ENCODE measurements at regions not wholly inside any gene's neighbourhood (a gene's known extent, or its start where the extent isn't known, plus 50 kb on each side); places are given as distances from the start of the nearest gene placed in this dataset.

DNA sequence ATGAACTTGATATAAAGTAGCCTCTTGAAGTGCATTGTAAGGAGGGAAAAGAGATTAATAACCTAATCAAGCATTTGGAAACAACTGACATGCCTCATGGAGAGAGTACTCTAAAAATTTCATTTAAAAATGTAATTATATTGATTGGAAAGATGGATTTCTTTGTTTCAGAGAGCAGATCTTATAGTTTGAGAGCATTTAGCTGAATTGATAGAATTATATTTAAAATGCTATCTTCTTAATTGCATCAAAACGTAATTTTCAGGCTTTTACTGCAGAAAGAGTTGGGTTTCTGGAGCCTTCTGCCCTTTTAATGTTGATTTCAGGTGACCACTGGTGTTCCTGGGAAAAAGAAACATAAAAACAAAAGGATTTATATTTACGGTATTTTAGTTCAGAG, 130.6 kb downstream of the EDN3 start:
- no peak for DNase-seq (ENCODE audit: low read depth in 2 of 2)

DNA sequence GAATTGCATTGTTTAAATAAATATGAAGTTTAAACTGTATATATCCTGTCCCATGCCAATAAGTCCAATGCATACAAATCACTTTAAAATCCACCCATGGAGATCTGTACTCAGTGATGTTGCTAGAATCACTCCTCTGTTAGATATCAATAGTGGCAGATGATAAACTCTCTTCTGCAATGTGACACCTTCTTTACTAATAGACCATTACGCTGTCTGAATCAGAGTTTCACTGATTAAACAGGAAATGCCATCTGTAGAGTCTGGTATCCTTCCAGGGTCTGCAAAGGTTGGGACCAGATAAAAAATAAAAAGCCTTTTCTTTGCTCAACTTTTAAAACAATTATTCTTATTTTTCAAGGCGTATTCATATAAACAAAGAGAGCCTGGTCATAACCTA, 134.5 kb downstream of the EDN3 start:
- DNase-seq (ENCODE audit: low read depth in 2 of 2): no peak

DNA sequence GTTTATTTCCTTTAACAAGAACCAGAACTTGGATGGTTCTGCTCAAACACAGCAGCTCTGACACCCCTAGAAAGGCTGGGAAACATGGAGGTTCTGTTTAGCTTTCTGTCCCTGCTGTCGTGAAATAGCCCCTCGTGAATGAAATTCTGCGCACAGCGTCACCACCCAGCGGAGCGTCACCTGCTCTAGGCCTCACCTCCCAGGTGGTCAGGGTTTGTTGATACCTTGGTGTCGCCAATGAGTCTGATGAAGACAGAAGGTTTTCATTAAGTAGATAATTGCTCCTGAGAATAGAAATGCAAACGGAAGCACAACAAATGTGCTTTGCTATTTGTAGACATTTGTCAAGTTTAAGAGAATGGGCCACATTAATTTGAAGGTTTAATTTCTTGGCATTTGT, 135.1 kb downstream of the EDN3 start:
- no peak for DNase-seq (ENCODE audit: low read depth in 2 of 2)

DNA sequence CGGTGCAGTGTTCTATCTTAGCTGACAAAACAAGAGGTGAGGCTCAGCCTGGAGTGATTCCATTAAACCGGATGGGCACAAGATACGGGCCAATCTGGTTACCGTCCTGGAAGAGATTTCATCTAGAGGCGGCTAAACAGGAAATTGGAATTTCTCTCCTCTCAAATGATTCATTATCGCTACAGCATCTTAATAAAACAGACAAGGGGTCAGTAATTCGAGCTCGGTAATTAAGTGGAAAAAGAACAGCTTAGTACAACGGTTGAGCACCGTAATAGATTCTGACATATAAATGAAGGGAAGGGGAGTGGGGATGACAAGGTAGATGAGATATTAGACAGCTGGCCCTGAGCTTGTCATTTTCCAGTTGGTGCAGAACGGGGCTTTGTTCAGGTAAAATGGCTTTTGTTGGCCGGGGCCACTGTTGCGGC, 137.2 kb downstream of the EDN3 start:
- DNase-seq (ENCODE audit: low read depth in 2 of 2): no peak

DNA sequence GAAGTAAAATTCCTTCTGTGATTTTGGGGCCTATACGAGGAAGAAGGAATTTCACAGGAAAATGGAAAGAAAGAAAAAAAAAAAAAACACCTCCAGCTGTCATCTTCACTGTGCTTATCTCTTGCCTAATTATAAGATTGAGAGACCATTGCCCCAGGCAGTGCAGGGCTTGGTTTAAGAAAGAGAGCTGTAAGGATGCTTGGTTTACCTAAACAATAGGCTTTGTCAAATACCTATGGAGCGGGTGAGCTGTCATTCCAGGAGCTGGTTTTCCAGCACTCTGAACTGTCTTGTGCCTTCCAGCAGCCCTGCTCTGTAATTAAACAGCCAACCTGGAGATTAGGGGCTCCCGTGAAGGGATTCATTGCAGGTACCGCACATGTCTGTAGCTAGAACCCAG, 137.8 kb downstream of the EDN3 start:
- no peak for DNase-seq (ENCODE audit: low read depth in 2 of 2)

DNA sequence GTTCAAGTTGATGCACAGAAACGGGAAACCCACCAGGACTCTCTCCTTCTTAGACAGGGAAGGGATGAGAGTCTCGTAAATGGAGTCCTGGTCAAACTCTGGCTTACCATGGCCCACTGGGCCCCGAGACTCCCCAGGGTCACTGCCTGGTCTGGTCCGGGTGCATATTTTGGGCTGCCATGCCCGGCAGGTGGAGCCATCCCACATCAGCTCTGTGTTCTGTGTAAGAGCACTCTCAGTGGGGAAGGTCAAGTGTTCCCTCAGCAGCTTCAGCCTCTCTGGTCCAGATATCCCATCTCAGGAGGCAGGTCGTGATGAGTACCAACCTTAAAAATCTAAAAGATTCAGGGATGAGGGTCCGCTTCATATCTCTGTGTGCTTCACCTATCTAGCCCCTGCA, 138.8 kb downstream of the EDN3 start:
- DNase-seq (ENCODE audit: low read depth in 2 of 2): no peak

DNA sequence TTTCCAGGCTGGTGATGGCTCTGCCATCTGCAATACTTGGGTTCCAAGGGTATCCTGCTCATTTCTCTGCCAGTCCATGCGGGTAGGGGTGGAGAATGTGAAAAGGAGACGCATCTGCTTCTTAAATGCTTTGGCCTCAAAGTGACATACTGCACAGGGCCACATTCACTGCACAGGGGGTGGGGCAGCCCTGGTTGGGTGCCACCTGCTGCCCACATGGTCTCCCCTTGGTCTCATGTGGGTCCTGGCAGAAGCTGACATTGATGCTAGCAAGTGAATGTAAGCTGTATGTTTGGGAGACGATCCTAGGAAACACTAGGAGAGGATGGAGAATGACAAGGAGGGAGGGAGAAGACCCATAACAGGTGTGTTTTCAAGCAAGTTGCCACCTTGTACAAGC, 140.9 kb downstream of the EDN3 start:
- DNase-seq (ENCODE audit: low read depth in 2 of 2): no peak

DNA sequence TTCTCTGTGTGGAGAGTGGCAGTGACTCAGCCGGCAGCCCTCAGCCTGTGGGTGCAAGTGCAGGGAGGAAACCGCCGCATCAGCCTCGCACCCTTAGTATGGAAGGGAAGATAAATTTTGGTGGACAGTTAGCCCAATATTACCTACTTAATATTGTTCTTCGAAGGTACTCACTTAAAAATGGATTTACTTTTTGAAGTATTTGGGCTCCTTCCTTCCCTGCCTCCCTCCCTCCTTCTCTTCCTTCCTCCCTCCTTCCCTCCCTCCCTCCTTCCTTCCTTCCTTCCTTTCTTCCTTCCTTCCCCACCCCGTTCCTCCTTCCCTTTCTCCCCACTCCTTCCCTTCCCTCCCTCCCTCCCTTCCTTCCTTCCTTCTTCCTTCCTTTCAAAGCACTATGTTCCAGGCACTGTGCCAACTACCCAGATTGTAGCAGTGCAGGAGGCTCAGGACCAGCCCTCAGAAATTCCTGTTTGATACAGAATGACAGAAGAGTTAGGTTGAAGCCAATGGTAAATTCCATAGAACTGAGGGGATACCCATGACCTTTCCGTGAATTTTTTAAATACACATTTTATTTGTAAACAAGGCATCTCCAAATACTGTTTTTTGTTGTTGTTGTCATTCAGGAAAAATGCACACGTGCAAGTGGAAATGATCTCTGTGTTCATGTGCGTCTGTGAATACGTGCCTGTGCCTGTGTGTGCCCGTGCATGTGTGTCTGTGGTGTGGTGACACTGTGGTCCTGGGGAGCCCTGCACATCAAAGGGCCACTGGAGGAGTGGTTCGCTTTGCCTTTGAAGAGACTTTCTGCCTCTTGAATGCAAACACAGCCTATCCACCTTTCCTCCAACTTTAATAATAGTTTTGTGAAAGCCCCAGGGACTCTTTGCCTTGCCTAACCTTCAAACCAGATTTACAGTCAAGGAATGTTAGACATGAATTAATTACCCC, 141.7 kb downstream of the EDN3 start:
- DNase-seq (ENCODE audit: low read depth in 2 of 2): no peak

DNA sequence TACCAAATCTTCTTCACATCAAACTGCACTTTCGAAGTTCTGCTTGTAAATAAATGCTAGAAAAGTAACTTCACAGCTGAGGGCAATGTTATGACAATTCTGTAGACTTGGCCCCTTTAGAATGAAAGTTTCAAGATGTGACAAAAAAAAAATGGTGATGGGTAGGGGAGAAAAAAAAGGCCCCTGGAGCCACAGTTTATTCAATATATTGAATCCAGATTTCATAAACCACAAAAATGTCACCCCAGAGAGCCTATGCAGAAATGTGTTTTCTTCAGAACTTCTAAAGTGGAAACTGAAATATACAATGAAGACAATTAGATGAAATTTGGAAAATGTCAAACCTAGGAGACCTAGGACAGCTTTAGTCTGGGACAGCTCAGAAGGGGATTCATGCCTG, 143.1 kb downstream of the EDN3 start:
- peak in 1 of 2 experiments; percentile 48 for DNase-seq (ENCODE audit: low read depth in 2 of 2)

DNA sequence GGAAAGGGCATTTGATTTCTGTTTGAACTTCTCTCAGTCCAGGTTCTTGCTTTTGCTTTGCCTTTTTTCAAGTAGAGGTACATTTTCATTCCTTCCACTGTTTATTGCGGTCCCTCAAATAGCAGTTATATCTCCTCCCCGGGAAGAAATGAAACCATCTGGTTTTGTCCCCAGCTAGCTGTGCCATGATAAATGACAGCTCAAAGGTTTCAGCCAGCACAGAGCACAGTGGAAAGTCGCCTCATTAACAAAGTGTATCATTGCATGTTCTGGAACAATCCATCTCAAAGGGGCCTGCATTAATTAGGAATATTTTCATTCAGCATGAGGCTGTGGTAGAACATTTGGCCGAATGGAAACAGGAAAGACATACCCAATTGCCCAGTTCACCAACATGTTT, 146.0 kb downstream of the EDN3 start:
- DNase-seq (ENCODE audit: low read depth in 2 of 2): no peak

DNA sequence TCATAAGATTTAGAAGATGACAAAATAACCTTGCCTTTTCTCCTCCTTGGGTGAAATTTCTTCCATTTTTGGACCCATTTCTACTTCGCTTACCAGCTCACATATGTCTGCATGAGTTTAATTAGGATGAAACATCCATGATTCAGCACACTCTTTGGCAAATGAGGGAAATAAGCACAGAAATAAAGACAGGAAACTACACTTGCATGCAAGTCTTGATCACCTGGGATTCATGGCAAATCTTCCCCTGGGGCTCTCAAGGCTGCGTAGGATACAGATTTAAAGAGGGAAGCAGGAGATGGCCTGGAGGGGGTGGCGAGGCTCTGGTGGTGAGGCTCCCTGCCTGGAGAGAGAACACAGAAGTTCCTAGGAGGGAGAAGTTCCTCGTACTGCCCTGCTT, 147.8 kb downstream of the EDN3 start:
- no peak for DNase-seq (ENCODE audit: low read depth in 2 of 2)

DNA sequence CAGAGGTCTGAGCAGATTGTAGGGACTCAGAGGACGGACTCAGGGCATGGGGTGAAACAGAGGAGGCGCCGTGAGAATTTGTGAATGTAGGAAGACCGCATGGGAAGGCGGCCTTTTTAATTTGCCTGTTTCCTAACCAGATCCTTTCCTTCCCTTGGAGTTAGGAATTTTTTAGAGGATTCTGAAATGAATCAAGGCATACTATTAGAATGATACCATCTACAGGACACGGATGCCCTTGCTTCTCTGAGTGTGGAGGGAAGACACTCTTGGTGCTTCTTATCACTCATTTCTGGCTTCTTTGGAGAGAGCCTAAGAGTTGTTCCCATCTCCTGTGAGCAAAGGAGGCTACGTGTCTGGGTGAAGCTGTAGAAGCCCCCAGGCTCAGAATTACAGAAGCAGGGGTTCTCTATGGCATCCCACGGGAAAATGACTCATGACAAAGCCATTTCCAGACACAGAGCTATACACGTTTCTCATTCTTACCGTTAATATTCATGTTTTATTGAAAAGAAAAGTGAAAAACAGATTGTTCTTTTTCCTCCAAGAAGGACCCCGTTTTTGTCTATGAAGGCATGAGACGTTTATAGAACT, 148.5 kb downstream of the EDN3 start:
- peak in 1 of 2 experiments; percentile 28 for DNase-seq (ENCODE audit: low read depth in 2 of 2)

DNA sequence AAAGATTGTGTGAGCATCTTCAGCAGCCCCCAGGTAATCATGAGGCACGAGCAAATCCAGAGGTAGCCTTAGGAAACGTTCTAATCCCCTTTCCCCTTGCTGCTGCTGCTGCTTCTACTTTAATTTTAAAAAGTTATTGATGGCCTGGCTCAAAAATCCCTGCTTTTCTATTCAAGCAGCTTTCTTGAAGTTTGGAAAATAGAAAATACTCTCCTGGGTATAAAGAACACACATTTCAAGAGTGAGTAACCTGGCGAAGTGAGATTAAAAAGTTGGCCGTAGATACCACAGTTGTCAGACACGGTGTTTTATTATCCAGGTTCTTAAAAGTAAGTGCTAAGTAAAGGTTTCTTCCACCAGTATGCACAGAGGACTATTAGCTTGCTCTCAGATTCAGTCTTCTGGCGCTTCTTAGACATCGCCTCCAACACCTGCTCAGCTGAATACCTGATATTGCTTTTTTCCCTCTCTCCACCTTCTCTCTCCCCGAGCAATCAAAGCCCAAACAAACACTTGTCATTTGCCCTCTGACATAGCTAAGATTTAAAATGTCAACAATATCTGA, 150.7 kb downstream of the EDN3 start:
- no peak for DNase-seq (ENCODE audit: low read depth in 2 of 2)

DNA sequence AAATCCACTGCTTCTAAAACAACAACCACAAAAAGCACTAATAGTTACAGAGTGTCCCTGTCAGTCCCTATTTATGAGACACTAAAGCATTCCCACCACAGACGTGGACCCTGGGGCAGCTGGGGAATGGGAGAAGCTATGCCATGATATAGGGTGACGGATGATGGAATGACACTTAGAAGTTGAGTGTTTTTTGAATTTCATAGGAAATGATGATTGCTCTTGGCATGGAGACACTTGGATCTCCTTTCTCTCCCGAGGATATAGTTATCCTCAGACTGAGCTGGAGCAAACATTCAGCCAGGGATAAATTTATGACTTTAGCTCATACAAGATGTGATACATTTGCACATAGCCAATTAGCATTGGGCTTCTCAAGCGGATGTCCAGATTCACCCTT, 151.2 kb downstream of the EDN3 start:
- no peak for DNase-seq (ENCODE audit: low read depth in 2 of 2)

DNA sequence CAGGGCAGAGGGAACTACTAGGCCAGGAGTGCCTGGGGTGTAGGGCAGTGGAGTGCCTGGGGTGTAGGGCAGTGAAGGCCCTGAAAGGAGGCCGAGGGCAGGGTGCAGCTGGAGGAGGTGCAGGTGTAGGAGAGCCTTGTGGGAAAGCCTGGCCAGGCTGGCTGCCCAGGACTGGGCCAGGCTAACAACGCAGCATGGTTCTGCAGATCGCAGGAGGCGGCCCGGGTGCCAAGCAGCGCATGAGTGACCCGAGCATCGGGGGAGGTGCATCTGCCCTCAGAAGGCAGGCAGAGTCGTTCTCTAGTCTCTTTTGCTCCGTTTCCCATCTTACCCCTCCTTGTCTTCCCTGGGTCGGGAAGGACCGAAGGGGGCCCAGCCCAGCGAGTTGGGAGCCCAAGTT, 151.5 kb upstream of the PHACTR3 start:
- DNase-seq (ENCODE audit: low read depth in 2 of 2): no peak

DNA sequence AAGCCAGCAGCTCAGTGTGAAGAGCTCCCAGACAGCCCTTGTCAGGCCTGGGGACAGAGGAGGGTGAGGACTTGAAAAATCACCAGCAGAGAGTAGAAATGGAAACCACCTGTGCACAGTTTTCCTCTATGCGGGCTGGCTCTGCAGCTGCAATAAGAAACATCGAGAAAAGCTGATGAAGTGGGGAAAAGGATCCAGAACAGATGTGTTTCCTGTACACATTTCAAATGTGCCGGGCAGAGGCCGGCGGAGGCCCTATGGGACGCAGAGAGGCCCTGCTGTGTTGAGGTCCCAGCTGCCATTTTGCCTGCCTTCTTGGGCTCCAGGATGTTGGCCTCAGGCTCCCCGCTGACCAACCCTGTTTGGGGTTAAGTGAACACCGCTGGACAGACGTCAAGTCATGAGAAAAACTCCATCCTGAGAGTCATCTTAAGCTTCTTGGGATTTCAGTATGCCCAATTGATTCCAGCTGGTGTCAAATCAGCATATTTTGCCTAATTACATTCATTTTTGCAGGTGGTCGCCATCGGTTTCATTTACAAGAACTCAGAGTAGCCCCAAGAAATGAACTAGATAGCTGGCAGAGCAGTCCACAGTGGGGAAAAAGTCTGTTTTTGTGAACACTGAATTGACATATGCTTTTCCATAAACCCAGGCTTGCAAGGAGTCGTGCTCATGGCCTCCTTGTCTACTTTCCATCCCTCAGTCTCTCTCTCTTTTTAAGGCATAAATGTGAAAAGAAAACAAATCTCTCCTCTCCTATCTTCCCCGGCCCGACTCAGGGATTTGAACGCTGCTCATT, 150.4 kb upstream of the PHACTR3 start:
- no peak for DNase-seq (ENCODE audit: low read depth in 2 of 2)

DNA sequence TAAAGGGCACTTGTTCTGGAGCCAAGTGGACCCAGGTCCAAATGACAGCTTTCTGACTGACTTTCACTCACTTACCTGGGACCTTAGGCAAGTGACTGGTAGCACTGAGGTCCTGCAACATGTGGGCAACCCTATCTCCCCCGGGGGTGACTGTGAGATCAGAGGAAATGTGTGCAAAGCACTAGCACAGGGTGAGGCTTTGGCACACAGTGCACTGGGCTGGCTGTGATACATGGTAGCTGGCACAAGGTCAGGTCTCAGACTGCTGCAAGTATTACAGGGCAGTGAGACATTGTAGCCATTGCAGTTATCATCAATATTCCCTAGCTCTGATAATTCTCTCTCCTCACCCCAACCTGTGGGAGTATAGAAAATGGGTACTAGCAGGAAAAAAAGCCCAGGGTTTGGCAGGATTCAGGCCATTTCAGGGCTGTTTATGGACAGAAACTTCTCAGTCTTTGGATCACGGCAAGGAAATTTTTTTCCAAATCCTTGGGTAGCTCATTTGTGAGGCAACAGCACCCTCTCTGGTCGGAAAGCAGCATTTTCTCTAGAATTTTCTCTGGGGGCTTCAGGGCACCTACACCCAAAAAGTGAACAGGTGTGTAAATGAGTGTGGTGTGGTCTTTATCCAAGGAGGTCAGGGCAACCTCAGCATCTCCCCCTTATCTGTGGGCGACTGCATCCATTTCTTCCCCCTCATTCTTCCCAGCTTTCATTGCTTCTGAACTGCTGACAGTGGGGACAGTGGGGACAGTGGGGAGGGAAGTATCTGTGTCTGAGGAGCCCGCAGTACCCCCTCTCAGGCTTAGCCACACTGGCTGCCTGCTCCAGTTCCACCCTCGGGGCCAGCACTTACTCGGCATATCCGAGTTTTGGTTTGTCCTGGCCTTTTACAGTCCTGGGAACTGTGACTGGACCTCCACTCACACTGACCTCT, 148.7 kb upstream of the PHACTR3 start:
- no peak for DNase-seq (ENCODE audit: low read depth in 2 of 2)

DNA sequence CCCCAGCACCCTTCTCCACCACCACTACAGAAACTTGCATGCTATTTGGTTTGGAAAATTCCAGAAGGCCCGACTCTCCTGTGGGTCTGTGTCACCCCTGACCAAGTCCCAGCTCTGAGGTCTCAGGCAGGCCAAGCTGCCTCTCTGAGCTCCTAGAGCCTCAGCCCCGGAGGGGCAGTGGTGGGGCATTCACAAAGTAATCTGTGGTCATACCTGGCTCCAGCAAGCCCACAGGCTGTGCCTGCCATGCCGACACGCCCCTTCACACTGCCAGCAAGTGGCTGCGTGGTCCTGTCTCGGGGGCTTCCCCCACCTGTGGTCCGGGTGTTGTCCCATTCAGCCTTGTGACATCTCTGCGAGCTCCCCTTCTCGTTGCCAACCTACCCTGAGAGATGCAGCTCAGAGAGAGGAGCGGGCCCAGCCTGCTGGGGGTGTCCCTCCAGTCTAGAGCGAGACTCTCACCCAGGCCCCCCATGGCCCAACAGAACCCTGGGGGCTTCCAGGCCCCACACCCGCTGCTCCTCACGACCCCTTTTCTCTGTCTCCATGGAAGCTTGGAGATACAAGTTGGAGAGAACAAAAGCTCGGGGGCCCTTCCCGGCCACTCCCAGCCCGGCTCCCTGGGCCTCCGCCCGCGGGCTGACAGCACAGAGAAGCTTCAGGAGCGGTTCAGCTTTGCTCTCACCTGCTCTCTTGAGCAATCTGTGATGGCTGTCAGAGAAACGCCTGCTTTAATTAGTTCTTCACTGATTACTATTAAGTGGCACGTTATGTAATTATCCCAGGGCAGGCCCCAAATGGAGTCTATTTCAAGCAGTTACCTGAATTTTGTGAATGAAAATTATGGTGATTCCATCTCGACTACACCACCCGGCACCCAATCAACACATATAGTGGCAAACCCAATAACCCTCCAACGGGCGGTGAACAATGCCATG, 147.7 kb upstream of the PHACTR3 start:
- DNase-seq (ENCODE audit: low read depth in 2 of 2): no peak

DNA sequence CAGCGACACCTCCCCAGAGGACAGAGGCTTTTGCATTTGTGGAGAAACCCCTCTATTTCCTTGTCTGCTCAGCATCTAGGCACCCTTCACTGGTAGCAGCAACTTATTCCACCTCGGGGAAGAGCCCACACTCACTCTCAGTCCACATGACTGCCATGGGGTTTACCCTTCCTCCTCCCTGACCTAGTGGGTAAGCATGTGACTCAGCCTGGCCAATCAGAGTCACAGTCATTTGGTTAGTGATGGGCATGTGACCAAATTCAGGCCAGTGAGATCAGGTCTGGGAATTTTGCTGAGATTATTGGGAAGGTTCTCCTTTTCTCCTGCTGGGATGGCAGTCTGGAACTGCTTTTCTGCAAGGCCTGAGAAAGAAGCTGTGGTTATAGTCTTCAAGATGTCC, 145.7 kb upstream of the PHACTR3 start:
- no peak for DNase-seq (ENCODE audit: low read depth in 2 of 2)

DNA sequence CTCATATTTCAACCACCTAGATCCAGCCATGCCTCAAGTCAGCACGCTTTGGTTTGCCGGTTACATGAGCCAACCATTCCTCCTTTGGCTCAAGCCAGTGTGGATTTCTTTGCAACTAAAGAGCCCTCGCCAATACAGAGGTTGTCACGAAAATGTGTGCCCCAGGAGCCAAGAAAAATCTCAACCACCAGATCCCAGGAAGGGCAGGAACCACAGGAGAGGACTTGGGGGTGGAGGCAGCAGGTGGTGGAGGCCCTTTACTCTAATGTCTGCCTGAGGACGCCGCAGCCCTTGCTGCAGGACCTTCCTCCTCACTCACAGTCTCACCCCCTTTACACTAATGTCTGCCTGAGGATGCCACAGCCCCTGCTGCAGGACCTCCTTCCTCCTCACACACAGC, 144.8 kb upstream of the PHACTR3 start:
- no peak for DNase-seq (ENCODE audit: low read depth in 2 of 2)

Data from fibroblast of skin of left biceps (primary cell).